GM21723 (cell line): ENCODE measurements at regions not wholly inside any gene's neighbourhood (a gene's known extent, or its start where the extent isn't known, plus 50 kb on each side); places are given as distances from the start of the nearest gene placed in this dataset.
A peak's percentile ranks its signal among the peaks of the same experiment; 100 is the strongest.

Experiments used
- ATAC-seq: cut with Tn5 transposase; IDR thresholded peaks from one replicate; pipeline ENCODE4 v1.9.1; 2021; ENCODE audit warnings: mild to moderate bottlenecking, moderate library complexity; ENCODE audit not compliant: unreplicated experiment

- ATAC-seq: no peak
Measured at GRCh38 chr6:6910734-6911295, 196.9 kb upstream of the RREB1 start.

- ATAC-seq: no peak
Measured at GRCh38 chr6:6911391-6911790, 196.4 kb upstream of the RREB1 start.

- no peak for ATAC-seq
Measured at GRCh38 chr6:6912817-6913744, 194.7 kb upstream of the RREB1 start.

GRCh38 chr6:6915219-6915618 is 192.5 kb upstream of the RREB1 start:
- no peak for ATAC-seq

GRCh38 chr6:6915813-6916547 is 191.8 kb upstream of the RREB1 start:
- no peak for ATAC-seq

- no peak for ATAC-seq
Measured at GRCh38 chr6:6916598-6916997, 191.2 kb upstream of the RREB1 start.

- peak; percentile 96 for ATAC-seq
Measured at GRCh38 chr6:6918216-6918983, 189.4 kb upstream of the RREB1 start.

GRCh38 chr6:6919173-6919572 is 188.6 kb upstream of the RREB1 start:
- no peak for ATAC-seq

- no peak for ATAC-seq
Measured at GRCh38 chr6:6920114-6920986, 187.4 kb upstream of the RREB1 start.

- ATAC-seq: no peak
Measured at GRCh38 chr6:6920987-6921313, 186.8 kb upstream of the RREB1 start.

GRCh38 chr6:6922166-6922565 is 185.6 kb upstream of the RREB1 start:
- ATAC-seq: no peak

GRCh38 chr6:6923605-6924004 is 184.2 kb upstream of the RREB1 start:
- ATAC-seq: no peak

GRCh38 chr6:6924708-6925107 is 183.1 kb upstream of the RREB1 start:
- no peak for ATAC-seq

- ATAC-seq: no peak
Measured at GRCh38 chr6:6925391-6926164, 182.2 kb upstream of the RREB1 start.

- no peak for ATAC-seq
Measured at GRCh38 chr6:6926856-6927255, 180.9 kb upstream of the RREB1 start.

- no peak for ATAC-seq
Measured at GRCh38 chr6:6927521-6928361, 180.0 kb upstream of the RREB1 start.

- no peak for ATAC-seq
Measured at GRCh38 chr6:6930223-6930880, 177.4 kb upstream of the RREB1 start.
